Inflammatory macrophage treated with lipopolysaccharide for 1 hour (primary cell): ENCODE measurements at regions not wholly inside any gene's neighbourhood (a gene's known extent, or its start where the extent isn't known, plus 50 kb on each side); places are given as distances from the start of the nearest gene placed in this dataset.
"Not testable (repeated sequence)": the region's sequence is repeated elsewhere in the genome, so short reads cannot be mapped to it uniquely, and the experiment has no call there.

Experiments used
- DNase-seq, 2 donors: peaks; one replicate each; pipeline ENCODE4 v3.0.0-alpha.2; 2020 to 2022

GRCh38 chr17:71849783-71850768 is 270.7 kb upstream of the SOX9 start:
- DNase-seq = no peak

- no peak for DNase-seq
These were observed 270.0 kb upstream of the SOX9 start for GRCh38 chr17:71850812-71851211.

GRCh38 chr17:71855010-71855409 is 265.8 kb upstream of the SOX9 start:
- no peak for DNase-seq

GRCh38 chr17:71864755-71865154 is 256.1 kb upstream of the SOX9 start:
- DNase-seq = no peak

DNA sequence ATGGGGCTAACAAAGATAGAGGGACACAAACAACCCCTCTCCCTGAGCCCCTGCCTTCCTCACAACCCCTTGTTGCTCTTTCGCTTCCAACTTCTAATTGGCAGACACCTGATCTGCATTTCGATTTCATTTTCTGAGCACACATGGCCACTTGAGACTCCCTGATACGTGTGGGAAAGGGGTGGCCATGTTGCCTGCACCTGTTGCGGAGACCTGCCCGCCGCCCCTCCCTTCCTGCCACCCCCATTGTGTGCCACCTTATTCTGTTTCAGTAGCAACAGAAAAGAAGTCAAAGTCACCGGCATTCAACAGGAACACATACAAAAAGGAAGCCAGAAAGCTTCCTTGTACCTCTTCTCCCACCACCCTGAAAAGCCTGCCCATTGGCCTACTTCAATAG is 254.7 kb upstream of the SOX9 start:
- no peak for DNase-seq

GRCh38 chr17:71869293-71869692 is 251.5 kb upstream of the SOX9 start:
- no peak for DNase-seq

- DNase-seq = no peak
These were observed 250.8 kb upstream of the SOX9 start for GRCh38 chr17:71869841-71870545.

DNA sequence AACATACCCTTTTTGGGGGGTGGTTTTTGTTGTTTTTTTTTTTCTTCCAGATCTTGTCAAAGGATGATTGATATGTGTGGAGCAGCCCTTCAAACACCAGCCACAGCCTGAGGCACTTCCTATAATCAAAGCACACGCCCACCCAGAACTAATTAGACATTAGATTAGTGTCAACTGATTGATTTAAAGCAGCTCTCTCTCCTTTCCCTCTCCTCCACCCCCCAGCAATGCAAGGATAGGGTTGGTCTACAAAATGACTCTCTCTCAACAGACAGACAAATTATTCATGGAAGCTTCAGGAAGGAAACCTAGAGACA is 250.3 kb upstream of the SOX9 start:
- DNase-seq = no peak

DNA sequence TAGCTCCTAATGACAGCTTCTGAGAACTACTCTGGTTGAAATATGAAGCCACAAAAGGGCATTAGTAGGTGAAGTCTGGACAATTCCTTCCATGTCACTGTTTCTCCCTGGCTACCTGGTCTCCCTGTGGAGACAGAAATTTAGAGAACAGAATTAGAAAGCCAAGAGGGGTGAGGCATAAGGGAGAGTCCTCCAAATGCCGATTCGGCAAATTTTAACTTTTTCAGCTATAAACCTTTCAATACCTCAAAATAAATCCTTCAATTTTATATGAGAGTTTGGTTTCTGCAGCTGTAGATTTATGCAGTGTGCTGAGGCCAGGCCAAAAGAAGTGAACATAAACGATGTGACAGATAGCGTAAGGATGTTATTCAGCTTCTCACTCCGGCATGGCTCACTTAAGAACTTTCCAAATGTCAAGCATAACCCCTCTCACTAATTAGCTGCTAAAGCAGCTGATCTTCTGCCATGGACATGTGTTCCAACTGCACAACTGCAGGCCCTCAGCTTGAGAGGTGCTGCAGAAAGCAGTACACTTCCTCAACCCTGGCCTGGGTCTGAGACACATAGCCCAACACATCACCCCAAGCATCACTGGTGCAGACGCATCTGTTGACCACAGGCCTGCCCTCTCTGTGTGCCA is 247.9 kb upstream of the SOX9 start:
- no peak for DNase-seq

GRCh38 chr17:71874773-71875172 is 246.0 kb upstream of the SOX9 start:
- DNase-seq = not testable (repeated sequence)

GRCh38 chr17:71878271-71878670 is 242.5 kb upstream of the SOX9 start:
- DNase-seq = no peak

DNA sequence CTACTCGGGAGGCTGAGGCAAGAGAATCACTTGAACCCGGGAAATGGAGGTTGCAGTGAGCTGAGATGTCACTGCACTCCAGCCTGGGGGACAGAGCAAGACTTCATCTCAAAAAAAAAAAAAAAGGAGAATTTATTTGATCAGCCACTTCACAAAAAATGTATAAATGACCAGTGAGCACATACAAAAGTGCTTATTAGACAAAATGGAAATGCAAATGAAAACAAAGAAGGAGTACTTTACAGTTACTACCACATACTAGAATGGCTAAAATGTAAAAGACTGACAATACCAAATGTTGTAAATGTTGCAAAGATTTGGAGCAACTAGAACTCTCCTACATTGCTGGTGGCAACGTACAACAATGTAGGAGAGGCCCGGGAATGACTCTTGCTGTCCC is 241.8 kb upstream of the SOX9 start:
- no peak for DNase-seq

GRCh38 chr17:71881041-71881440 is 239.8 kb upstream of the SOX9 start:
- no peak for DNase-seq

DNA sequence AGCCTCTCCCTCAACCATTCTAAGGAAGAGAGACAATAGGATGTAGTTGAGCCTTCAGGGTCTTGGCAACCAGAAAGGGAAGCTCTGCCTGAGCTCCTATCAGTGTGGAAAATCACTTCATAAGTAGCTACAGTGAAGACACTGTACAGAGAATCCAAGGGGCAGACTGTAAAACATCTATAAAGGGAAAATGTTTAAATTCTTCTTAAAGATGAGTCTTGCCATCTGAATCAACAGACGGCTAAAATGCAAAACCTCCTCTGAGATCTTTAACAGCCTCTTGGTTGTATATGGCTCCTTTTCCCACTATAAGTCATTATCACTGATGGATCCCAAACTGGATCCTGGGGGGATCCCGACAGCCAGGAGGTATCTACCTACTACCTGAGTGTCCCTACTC is 239.2 kb upstream of the SOX9 start:
- no peak for DNase-seq

DNA sequence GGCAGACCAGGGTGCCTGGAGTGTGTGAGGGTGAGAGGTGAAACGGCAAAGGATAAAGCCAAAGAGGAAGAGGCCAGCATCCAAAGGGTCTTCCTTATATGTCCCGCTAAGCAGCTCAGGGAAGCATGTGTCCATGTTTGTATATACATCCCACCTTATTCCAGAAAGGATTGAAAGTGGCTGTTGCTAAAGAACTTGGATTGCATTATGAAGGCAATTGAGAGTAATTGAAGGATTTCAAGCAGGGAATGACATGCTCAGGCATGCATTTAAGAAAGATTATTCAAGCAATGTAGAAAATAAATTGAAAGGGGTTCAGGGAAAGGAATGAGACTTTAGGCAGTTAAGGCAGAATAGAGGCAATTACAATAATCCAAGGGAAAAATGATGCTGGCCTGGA is 237.6 kb upstream of the SOX9 start:
- no peak for DNase-seq

GRCh38 chr17:71883845-71884244 is 237.0 kb upstream of the SOX9 start:
- no peak for DNase-seq

DNA sequence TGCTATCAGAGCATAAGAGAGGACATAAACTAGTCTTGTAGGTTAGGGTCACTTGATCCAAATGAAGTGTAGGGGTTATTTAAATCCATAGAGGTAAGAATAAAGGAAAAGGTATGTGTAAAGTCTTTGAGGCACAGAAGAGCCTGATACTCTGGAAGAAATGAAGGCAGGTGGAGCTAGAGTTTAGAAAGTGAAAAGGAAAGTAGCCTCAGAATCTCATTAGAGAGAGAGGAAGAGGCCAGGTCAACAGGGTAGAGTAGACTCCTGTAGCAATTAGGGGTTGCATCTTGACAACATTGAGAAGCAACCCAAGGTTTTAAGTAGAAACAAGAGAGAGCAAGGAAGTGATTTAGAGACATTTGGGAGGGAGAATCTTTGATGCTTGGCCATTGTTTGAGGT is 235.2 kb upstream of the SOX9 start:
- no peak for DNase-seq

DNA sequence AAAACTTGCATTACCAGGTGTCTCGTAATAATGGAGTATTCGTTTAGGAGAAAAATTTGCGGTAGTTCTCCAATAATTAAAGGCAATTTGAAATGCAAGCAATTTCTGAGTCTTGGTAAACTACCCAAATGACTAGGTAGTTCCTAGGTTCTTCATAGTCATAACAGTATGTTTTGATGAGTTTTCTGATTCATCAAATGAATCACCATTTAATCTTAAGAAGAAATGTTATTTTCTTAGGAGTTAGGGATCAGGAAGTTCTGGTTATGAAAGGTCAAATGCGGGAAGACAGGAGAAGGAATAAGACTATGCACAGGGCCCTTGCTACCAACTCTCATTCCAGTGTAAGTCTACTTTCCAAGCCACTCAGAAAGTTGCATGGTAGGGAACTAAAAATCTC is 221.5 kb upstream of the SOX9 start:
- DNase-seq = no peak

DNA sequence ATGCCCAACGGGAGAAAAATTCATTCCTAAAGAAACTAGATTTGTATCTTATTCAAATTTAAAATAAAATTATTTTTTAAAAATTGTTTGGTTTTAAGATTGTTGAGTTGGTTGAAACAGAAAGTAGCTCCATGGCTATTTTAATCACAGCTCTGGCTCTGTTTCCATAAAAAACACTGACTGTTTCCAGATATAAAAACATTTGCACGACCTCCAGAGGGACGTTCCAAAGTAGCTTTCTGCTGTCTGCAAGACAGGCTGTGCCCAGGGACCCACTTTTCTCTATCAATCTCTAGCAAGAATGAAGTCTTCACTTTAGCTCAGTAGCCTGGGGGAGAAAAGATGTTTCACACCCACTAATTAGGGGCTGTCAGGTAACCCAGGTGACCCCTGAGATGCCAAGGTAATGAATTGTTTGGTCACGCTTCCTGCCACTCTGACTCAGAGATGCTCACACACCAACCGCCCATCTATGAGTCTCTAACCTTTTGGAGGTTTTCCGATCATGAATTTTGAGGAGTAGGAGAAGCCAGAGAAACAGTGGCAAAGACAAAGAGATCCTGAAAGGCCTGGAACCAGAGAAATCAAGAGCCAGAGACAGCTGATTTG is 220.1 kb upstream of the SOX9 start:
- DNase-seq = no peak

DNA sequence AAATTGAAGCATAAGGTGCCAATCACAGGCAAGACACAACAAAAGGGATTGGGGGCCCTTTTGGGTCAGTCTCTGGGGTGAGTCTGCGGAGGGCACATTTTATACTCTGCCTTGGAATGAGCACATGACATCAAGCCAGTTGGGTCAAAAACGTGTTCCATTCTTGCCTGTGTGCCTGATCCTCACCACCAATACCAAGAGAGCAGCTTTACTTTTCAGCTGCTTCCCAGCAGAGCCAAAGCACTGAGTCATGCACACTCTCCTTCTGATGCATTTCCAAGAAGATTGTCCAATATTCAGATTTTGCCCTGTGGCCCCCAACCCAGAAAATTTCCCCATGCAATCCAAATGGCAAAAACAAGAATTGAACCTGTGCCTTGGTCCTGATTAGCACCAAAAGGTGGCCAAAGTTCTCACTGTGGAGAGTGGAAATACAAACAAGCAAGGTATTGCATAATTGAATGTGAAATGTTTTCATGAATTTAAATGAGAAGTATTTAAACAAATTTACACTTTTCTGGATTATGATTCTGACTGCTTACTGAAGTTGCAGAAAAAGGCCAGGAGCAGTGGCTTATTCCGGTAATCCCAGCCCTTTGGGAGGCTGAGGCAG is 217.8 kb upstream of the SOX9 start:
- DNase-seq = no peak

DNA sequence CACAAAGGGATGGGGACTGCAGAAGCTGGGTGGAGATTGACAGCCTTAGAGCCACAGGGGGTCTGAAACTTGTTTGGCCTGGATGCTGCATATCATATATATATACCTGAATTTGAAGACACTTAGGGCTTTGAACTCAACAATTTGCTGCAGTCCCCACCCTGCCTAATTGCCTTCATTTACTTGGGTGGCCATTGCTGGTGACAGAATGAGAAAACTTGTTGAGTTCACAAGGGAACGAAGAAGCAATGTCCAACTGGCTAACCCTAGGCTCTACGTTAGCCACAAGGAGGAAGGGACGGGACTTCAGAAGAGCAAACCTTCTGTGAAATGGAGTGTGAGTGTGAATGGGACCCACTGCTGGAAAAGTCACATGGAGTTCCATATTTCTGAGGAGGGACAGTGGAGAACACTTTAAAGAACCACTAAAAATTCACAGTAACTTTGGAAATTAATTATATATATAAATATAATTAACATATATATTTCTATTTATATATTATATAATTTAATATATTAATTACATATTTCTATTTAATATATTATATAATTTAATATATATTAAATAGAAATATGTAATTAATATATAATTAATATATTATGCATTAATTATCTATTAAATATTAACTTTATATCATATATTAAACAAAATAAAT is 215.3 kb upstream of the SOX9 start:
- DNase-seq = no peak

DNA sequence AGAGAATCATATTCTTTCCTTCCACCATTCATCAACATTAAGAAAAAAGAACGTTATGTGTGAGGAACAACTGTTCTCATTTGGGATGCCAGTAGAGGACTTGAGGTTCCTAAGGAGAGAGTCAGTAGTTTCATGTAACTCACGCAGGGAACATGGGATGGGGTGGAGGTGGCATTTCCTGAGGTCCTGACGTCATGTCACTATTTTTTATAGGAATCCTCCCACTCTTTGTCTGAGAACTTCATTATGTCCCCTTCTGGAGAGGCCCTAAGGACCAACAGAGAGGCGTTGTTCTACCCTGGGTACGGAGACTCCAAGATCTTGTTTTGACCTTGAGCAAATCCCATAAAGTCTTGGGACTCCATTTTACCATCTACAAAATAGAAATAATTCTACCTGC is 211.7 kb upstream of the SOX9 start:
- DNase-seq = no peak

DNA sequence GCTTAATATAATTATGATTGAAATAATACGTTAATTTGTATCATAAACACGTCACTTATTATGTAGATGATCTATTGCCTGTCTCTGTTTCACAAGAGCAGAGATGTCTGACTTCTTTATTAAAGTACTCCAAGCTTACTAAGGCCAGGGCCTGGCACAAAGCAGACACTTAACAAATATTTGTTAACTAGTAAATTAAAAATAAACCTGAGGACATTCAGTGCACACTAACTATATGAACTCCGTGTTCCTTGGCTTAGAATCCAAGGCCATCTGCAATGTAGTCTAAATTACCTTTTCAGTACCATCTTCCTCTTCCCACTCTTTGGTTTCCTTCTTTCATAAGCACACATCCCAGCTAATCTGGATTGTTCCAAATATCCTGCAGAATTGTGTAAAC is 210.8 kb upstream of the SOX9 start:
- DNase-seq = no peak
